IPS-15b (cell line): ENCODE measurements at regions not wholly inside any gene's neighbourhood (a gene's known extent, or its start where the extent isn't known, plus 50 kb on each side); places are given as distances from the start of the nearest gene placed in this dataset.

Source experiments
- H3K27me3 ChIP-seq: one replicate; pipeline ENCODE4 v1.6.1; 2013; ENCODE audit warnings: low read length; ENCODE audit not compliant: control insufficient read depth, insufficient read depth
- H3K36me3 ChIP-seq: one replicate; pipeline ENCODE4 v1.6.1; 2013; ENCODE audit warnings: low read length; ENCODE audit not compliant: control insufficient read depth, insufficient read depth
- H3K4me1 ChIP-seq: one replicate; pipeline ENCODE4 v1.6.1; 2013; ENCODE audit warnings: mild to moderate bottlenecking, low read length; ENCODE audit not compliant: control insufficient read depth, insufficient read depth
- H3K4me3 ChIP-seq: one replicate; pipeline ENCODE4 v1.5.1; 2013; ENCODE audit warnings: low read depth, low read length
- H3K9ac ChIP-seq: one replicate; pipeline ENCODE4 v1.6.1; 2013; ENCODE audit warnings: low read depth, mild to moderate bottlenecking, low read length
- H3K9me3 ChIP-seq: one replicate; pipeline ENCODE4 v1.6.1; 2013; ENCODE audit warnings: mild to moderate bottlenecking, low read length; ENCODE audit not compliant: control insufficient read depth, insufficient read depth

DNA sequence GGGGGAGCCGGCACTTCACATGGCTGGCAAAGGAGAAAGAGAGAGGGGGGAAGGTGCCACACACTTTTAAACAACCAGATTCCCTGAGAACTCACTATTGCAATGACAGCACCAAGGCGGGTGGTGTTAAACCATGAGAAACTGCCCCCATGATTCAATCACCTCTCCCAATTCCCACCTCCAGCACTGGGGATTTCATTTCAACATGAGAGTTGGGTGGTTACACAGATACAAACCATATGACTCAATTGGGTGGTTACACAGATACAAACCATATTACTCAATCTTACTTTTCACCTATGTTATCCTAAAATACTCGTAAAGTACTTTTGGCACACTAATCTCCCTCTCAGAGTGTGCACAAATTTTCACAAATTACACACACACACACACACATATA lies 1097.5 kb upstream of the TMPRSS15 start:
- no peaks in the 10 kb centered on the region for H3K4me1 ChIP-seq
- no peaks in the 10 kb centered on the region for H3K36me3 ChIP-seq
- H3K4me3 ChIP-seq, result no peak overlapping the region
- H3K9ac ChIP-seq, result no peak overlapping the region
- H3K9me3 ChIP-seq, result no peaks in the 10 kb centered on the region
- H3K27me3 ChIP-seq, result no peaks in the 10 kb centered on the region

DNA sequence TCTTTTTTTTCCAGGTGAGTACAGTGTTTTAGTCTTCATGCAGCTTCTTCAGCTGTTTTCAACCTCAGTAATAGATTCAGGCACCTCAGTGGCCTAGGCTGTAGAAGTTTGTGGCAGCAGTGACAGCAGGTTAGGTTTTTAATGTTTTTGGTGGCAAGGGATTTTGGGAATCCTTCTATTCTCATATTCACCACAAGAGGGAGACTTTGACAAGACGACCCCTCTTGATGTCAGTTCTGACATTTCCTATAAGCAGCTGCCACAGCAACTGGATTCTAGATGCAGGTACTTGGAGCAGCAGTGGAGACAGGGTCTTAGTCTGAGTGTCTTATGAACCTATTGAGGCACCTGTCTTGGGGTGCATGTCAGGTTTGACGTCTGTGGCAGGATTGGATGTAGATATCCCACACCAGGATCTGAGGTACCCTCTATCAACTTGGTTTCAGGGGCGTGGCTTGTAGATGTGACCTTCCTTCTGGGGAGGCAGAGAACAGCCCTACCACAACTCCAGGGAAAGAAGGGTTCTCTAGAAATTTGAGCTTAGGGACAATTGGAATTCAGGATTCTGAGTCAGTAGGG lies 1104.2 kb upstream of the TMPRSS15 start:
- no peaks in the 10 kb centered on the region for H3K4me1 ChIP-seq
- H3K4me3 ChIP-seq, result no peak overlapping the region
- H3K36me3 ChIP-seq, result no peaks in the 10 kb centered on the region
- no peaks in the 10 kb centered on the region for H3K9me3 ChIP-seq
- no peaks in the 10 kb centered on the region for H3K27me3 ChIP-seq
- H3K9ac ChIP-seq, result no peak overlapping the region

DNA sequence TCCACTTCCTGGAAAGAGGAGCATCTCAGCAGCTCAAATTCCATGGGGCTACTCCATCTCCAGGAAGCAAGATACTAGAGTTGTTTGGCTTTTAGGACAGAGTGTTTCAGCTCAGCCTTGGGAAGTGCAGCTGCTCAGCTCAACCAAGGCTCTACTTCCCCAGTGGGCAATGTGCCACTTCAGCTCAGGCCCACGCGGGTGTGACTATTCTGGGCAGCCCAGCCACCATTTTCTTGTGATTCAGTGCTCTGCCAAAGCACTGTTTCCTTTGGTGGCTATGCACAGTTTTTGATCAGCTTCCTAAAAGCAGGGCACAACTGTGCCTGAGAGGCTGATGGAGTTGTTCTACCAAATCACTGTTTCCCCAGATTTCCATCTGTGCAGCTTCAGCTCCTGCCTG lies 1104.9 kb upstream of the TMPRSS15 start:
- Histone ChIP-seq H3K9me3 (no peaks in the 10 kb centered on the region), H3K27me3 (no peaks in the 10 kb centered on the region), H3K9ac (no peak overlapping the region), H3K36me3 (no peaks in the 10 kb centered on the region), H3K4me3 (no peak overlapping the region), H3K4me1 (no peaks in the 10 kb centered on the region)

DNA sequence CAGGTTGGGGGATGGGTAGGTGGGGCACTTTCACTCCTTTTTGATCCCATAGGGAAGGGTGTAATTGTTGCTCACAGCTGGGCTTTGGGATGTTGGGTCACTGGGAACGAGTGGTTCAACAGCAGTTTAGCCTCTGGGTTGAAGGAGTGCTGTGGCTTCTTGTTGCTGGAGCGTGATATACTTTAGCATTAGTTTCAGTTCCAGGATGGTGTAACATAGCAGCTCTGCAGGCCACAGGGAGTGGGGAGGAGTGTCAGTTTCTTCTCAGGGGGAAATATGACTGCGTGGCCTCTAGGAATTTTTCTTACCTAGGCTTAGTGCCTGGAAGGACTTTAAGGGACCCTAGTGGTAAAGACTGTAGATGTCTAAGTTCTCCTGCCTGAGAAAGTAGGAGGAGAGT lies 1105.3 kb upstream of the TMPRSS15 start:
- Histone ChIP-seq H3K27me3 (no peaks in the 10 kb centered on the region), H3K9ac (no peak overlapping the region), H3K4me3 (no peak overlapping the region), H3K4me1 (no peaks in the 10 kb centered on the region), H3K9me3 (no peaks in the 10 kb centered on the region), H3K36me3 (no peaks in the 10 kb centered on the region)

DNA sequence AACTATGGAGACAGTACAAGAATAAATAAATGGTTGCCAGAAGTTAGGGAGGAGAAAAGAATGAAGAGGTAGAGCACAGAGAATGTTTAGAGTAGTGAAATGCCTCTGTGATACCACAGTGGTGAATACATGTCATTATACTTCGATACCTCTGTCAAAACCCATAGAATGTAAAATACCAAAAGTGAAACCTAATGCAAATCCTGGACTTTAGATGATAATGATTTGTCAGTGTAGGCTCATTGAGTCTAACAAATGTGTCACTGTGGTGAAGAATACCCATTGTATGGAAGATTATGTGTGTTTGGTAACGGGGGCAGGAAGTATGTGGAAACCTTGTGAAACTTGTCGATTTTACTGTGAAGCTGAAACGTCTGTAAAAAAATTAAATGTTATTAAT lies 1106.5 kb upstream of the TMPRSS15 start:
- H3K4me3 ChIP-seq, result no peak overlapping the region
- H3K9ac ChIP-seq, result no peak overlapping the region
- no peaks in the 10 kb centered on the region for H3K36me3 ChIP-seq
- H3K4me1 ChIP-seq, result no peaks in the 10 kb centered on the region
- no peaks in the 10 kb centered on the region for H3K9me3 ChIP-seq
- H3K27me3 ChIP-seq, result no peaks in the 10 kb centered on the region

DNA sequence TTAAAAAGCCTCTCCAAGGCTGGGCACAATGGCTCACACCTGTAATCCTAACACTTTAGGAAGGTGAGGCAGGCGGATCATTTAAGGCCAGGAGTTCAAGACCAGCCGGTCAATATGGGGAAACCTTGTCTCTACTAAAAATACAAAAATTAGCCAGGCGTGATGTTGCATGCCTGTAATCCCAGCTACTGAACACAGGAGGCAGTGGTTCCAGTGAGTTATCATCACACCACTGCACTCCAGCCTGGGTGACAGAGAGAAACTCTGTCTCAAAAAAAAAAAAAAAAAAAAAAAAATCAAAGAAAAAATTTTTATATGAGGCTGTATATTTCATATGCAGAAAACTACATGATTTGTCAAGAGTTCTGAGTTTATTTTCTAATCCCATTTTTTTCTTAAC lies 1107.1 kb upstream of the TMPRSS15 start:
- H3K9me3 ChIP-seq, result no peaks in the 10 kb centered on the region
- H3K4me1 ChIP-seq, result no peaks in the 10 kb centered on the region

DNA sequence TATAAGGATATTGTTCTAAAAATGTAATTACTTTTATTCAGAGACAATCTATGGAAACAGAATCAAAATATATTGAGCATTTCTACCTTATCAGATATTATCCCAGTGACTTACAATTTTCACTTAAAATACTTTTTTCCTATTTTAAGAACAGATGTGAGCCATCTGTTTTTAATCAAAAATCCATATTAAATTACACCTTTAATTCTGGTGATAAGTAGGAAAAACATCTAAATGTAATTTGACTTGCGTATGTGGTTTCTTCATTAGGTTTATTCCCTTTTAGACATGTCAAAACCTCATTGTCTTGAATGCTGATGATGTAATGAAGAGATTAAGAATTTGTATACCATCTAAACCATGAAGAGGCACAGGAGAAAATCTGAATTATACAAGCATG lies 1118.8 kb upstream of the TMPRSS15 start:
- Histone ChIP-seq H3K27me3 (no peaks in the 10 kb centered on the region), H3K9ac (no peak overlapping the region), H3K9me3 (no peaks in the 10 kb centered on the region), H3K4me3 (no peak overlapping the region), H3K36me3 (no peaks in the 10 kb centered on the region), H3K4me1 (no peaks in the 10 kb centered on the region)

More for the DNA sequence above, 1107.1 kb upstream of the TMPRSS15 start:
- H3K27me3 ChIP-seq, result no peaks in the 10 kb centered on the region
- no peaks in the 10 kb centered on the region for H3K36me3 ChIP-seq
- H3K4me3 ChIP-seq, result no peak overlapping the region
- H3K9ac ChIP-seq, result no peak overlapping the region

DNA sequence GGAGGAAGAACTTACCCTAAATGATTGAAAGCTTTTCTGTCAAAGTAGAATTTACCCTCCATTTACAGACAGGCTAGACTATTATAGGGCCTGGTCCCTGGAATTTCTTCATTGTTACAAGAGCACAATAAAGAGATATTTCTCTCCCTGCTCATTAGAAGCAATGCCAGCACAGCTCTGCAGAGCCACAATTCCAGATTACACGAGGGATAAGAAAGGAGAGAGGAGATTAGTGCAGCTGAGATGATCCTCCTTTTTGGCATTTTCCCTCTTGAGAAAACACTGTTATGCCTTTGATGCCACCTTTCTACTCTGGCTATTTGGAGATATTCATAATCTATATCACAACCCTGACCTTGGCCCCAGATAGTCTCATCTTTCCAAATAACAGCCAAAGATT lies 1119.5 kb upstream of the TMPRSS15 start:
- H3K9ac ChIP-seq, result no peak overlapping the region
- no peaks in the 10 kb centered on the region for H3K27me3 ChIP-seq
- H3K4me1 ChIP-seq, result no peaks in the 10 kb centered on the region
- no peak overlapping the region for H3K4me3 ChIP-seq
- no peaks in the 10 kb centered on the region for H3K9me3 ChIP-seq
- no peaks in the 10 kb centered on the region for H3K36me3 ChIP-seq

DNA sequence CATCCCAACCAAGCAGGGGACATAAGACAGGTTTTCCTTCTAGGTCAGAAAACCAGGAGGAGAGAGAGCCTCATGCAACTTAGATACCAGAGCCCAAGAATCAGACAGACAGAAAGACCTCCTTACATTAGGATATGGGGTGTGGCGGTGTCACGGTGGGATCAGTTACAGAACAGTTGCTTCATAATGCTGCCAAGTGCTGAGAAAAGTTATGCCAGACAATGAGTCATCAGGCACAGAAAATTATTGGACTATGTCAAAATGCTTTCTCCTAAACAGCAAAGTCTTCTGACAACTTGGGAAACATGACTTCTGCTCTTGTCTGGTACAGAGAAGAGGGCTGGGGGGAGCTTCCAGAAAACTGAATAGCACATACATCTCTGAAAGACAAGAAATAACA lies 1120.2 kb upstream of the TMPRSS15 start:
- H3K4me3 ChIP-seq, result no peak overlapping the region
- no peak overlapping the region for H3K9ac ChIP-seq
- no peaks in the 10 kb centered on the region for H3K27me3 ChIP-seq
- H3K36me3 ChIP-seq, result no peaks in the 10 kb centered on the region
- no peaks in the 10 kb centered on the region for H3K4me1 ChIP-seq
- H3K9me3 ChIP-seq, result no peaks in the 10 kb centered on the region

DNA sequence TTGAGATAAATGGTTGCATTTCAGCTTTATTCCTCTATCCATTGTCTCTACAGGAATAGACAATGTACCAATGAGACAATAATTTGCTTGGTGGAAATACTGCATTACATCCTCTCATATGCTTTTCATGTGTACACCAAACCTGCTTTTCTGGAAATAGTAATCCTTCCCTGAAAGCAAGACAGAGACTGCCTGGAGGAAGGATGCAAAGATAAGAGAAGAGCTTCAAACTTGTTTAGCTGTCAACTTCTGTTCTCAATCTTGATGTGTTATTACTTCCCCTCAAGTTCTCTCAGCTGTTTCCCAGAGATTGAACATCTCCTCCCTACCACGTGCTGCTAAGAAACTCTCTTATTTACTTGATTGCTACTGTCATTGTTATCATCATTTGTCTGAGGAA lies 1125.4 kb upstream of the TMPRSS15 start:
- no peaks in the 10 kb centered on the region for H3K36me3 ChIP-seq
- H3K4me1 ChIP-seq, result no peaks in the 10 kb centered on the region
- no peaks in the 10 kb centered on the region for H3K27me3 ChIP-seq
- H3K4me3 ChIP-seq, result no peak overlapping the region
- H3K9ac ChIP-seq, result no peak overlapping the region
- H3K9me3 ChIP-seq, result no peaks in the 10 kb centered on the region

DNA sequence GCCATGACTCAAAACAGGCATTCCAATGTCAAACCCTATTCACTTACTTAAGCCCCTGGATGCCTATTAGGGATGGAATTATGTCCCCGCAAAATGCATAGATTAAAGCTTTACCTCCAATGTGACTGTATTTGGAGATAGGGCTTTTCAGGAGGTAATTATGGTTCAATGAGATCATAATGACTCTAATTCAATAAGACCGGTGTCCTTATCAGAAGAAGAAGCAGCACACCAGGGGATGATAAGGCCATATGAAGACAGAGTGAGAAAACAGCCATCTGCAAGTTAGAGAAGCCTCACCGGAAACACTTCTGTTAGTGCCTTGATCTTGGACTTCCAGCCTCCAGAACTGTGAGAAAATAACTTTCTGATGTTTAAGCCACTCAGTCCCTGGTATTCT lies 1131.8 kb upstream of the TMPRSS15 start:
- Histone ChIP-seq H3K9me3 (no peaks in the 10 kb centered on the region), H3K36me3 (no peaks in the 10 kb centered on the region), H3K9ac (no peak overlapping the region), H3K4me3 (no peak overlapping the region), H3K4me1 (no peaks in the 10 kb centered on the region), H3K27me3 (no peaks in the 10 kb centered on the region)

DNA sequence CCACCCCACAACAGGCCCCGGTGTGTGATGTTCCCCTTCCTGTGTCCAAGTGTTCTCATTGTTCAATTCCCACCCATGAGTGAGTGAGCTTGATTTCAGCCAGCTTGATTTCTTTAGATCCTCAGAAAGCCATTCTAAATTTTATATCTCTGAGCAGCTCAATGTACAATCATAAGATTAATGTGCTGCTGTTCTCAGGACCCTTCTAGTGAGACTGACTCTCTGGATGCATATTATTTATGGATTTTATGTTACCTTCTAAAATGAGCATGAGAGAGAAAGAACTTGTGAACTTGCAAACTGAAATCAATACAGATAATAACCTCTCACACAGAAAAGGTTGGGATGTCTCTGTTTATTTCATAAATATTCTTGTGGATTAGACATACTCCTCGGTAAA lies 1133.5 kb upstream of the TMPRSS15 start:
- Histone ChIP-seq H3K36me3 (no peaks in the 10 kb centered on the region), H3K9me3 (no peaks in the 10 kb centered on the region), H3K4me3 (no peak overlapping the region), H3K27me3 (no peaks in the 10 kb centered on the region), H3K4me1 (no peaks in the 10 kb centered on the region), H3K9ac (no peak overlapping the region)

DNA sequence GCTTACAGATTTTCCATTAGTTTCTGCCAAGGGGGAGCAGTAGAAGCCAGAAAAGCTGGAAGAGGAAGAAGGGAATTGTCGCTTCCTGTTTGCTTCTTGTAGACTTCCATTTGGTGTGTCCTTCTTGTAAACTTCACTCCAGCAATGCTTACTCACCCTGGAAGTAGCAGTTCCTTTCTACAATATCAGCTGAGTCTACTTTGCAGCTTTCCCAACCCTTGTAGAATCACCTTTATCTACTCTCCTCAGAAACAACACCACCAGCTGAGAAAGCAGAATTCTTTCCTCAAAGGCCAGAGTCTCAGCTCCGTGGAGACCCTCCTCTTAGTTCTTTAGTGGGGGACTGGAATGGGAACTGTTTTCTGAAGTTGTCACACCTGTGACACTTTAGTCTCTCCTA lies 1136.7 kb upstream of the TMPRSS15 start:
- Histone ChIP-seq H3K27me3 (no peaks in the 10 kb centered on the region), H3K36me3 (no peaks in the 10 kb centered on the region), H3K4me1 (no peaks in the 10 kb centered on the region), H3K9ac (no peak overlapping the region), H3K9me3 (no peaks in the 10 kb centered on the region), H3K4me3 (no peak overlapping the region)
